T-cell (primary cell): ENCODE measurements at regions not wholly inside any gene's neighbourhood (a gene's known extent, or its start where the extent isn't known, plus 50 kb on each side); places are given as distances from the start of the nearest gene placed in this dataset.

ENCODE experiments used
- ATAC-seq, 4 experiments: fragments of 200-7000 bp in 3 of 4; fragments of 150-1000 bp in 1 of 4; cut with Tn5 transposase; replicated peaks in 1 of 4; 1 replicate in 3 of 4; 2 replicates in 1 of 4; pipeline ENCODE4 v1.10.0; 2021; ENCODE audit warnings: moderate library complexity in 3 of 4, mild to moderate bottlenecking in 2 of 4, moderate number of reproducible peaks in 1 of 4
- CTCF ChIA-PET, 2 donors: fragments of 300-600 bp; sonication (Branson Sonifier 250); formaldehyde crosslinking; loops; one replicate each; lab custom pipeline; 2022; ENCODE audit warnings: antibody characterized with exemption in 2 of 2; lab: Charles Lee
- POLR2A ChIA-PET, 2 donors: fragments of 300-600 bp; sonication (Branson Sonifier 250); formaldehyde crosslinking; loops; one replicate each; lab custom pipeline; 2022; ENCODE audit warnings: antibody characterized with exemption in 2 of 2; lab: Charles Lee
- DNase-seq, 35 experiments: peaks; one replicate each; pipeline versions ENCODE4 v3.0.0 to v3.0.0-alpha.2; 2013 to 2023
- H3K27ac ChIP-seq: one replicate; pipeline ENCODE4 v1.5.1; 2013; ENCODE audit warnings: low read length
- H3K27me3 ChIP-seq, 2 experiments: replicated peaks in 1 of 2; 1 replicate in 1 of 2; 2 replicates in 1 of 2; pipeline versions ENCODE4 v1.6.1 to v1.7.0; 2013; ENCODE audit warnings: low read length in 1 of 2, mixed read lengths in 1 of 2; ENCODE audit not compliant: control insufficient read depth in 2 of 2, insufficient read depth in 2 of 2; ENCODE audit errors: extremely low read depth in 1 of 2
- H3K36me3 ChIP-seq, 2 donors: 1 replicate in 1 of 2; 2 replicates in 1 of 2; pipeline versions ENCODE4 v1.6.1 to v1.7.0; 2013; ENCODE audit warnings: low read length in 1 of 2; ENCODE audit not compliant: control insufficient read depth in 2 of 2, insufficient read depth in 1 of 2; ENCODE audit errors: extremely low read depth in 1 of 2
- H3K4me1 ChIP-seq, 2 experiments: 1 replicate in 1 of 2; 2 replicates in 1 of 2; pipeline versions ENCODE4 v1.6.1 to v1.7.0; 2013; ENCODE audit warnings: low read length in 2 of 2, mixed read lengths in 1 of 2; ENCODE audit not compliant: insufficient read depth in 2 of 2, control insufficient read depth in 1 of 2; ENCODE audit errors: extremely low read depth in 1 of 2
- H3K4me3 ChIP-seq, 2 donors: 1 replicate in 1 of 2; 2 replicates in 1 of 2; pipeline versions ENCODE4 v1.5.1 to v1.7.0; 2013; ENCODE audit warnings: mild to moderate bottlenecking in 2 of 2, low read length in 1 of 2, moderate library complexity in 1 of 2; ENCODE audit not compliant: control insufficient read depth in 1 of 2; ENCODE audit errors: extremely low read depth in 1 of 2
- H3K9me3 ChIP-seq: 2 replicates; pipeline ENCODE4 v1.7.0; 2013
- H3K27ac Mint-ChIP-seq, 2 donors: one replicate each; pipeline ENCODE4 v1.8.0; 2020 to 2021; ENCODE audit warnings: mild to moderate bottlenecking in 2 of 2, mixed read lengths in 2 of 2
- H3K27me3 Mint-ChIP-seq, 2 donors: one replicate each; pipeline ENCODE4 v1.8.0; 2021 to 2022; ENCODE audit warnings: mixed read lengths in 2 of 2
- H3K36me3 Mint-ChIP-seq: one replicate; pipeline ENCODE4 v1.8.0; 2021; ENCODE audit warnings: mixed read lengths
- H3K4me1 Mint-ChIP-seq, 3 donors: one replicate each; pipeline ENCODE4 v1.8.0; 2020 to 2022; ENCODE audit warnings: mixed read lengths in 3 of 3, mild to moderate bottlenecking in 1 of 3
- H3K4me3 Mint-ChIP-seq, 3 donors: one replicate each; pipeline ENCODE4 v1.8.0; 2020 to 2022; ENCODE audit warnings: mild to moderate bottlenecking in 3 of 3, mixed read lengths in 3 of 3, moderate library complexity in 3 of 3
- H3K9me3 Mint-ChIP-seq, 3 donors: one replicate each; pipeline ENCODE4 v1.8.0; 2020 to 2022; ENCODE audit warnings: mixed read lengths in 3 of 3
- WGBS: methylation state at CpG from one replicate; pipeline ENCODE4 v1.1.5; 2013; ENCODE audit warnings: missing lambda C conversion rate; ENCODE audit not compliant: insufficient coverage; 5-methylcytosine and 5-hydroxymethylcytosine counted together

- Histone ChIP-seq H3K27ac (no peak overlapping the region), H3K27me3 (no peaks in the 10 kb centered on the region), H3K4me1 (no peaks in the 10 kb centered on the region), H3K36me3 (no peaks in the 10 kb centered on the region), H3K9me3 (no peaks in the 10 kb centered on the region), H3K4me3 (no peak overlapping the region)
- DNase-seq (no peak), ATAC-seq (no peak)
- Mint-ChIP-seq H3K9me3 (no peaks in the 10 kb centered on the region), H3K4me3 (no peak overlapping the region), H3K4me1 (no peaks in the 10 kb centered on the region), H3K36me3 (no peaks in the 10 kb centered on the region), H3K27me3 (peaks cover 0 to 5% of the 10 kb centered on the region in 2 donors), H3K27ac (no peak overlapping the region)
- WGBS: no CpG with 5 or more reads among the region's 2 CpGs
- ChIA-PET POLR2A (no interaction called here), CTCF (interaction anchor here in 1 of 2 donors (2.4 kb wide), 1 partner anchor 201 kb away, joined by 5 read pairs; no protein-coding TSS in a partner anchor)
Observed at GRCh38 chr4:89427782-89428181, 120.2 kb upstream of the GPRIN3 start.

GRCh38 chr4:89425023-89425422, 117.4 kb upstream of the GPRIN3 start:
- CTCF ChIA-PET: no interaction called here
- no peak overlapping the region for H3K27ac ChIP-seq
- WGBS: 86% methylated on average over 1 of the region's 1 CpG
- H3K27me3 ChIP-seq: no peaks in the 10 kb centered on the region
- Mint-ChIP-seq H3K36me3 (no peaks in the 10 kb centered on the region), H3K9me3 (no peaks in the 10 kb centered on the region), H3K27ac (no peak overlapping the region), H3K27me3 (peaks cover 0 to 5% of the 10 kb centered on the region in 2 donors), H3K4me1 (no peaks in the 10 kb centered on the region), H3K4me3 (no peak overlapping the region)
- no peaks in the 10 kb centered on the region for H3K36me3 ChIP-seq
- H3K4me3 ChIP-seq: no peak overlapping the region
- no peaks in the 10 kb centered on the region for H3K9me3 ChIP-seq
- no peak for DNase-seq
- POLR2A ChIA-PET: no interaction called here
- no peaks in the 10 kb centered on the region for H3K4me1 ChIP-seq
- no peak for ATAC-seq

- Histone ChIP-seq H3K27ac (no peak overlapping the region), H3K4me3 (no peak overlapping the region), H3K27me3 (no peaks in the 10 kb centered on the region), H3K4me1 (no peaks in the 10 kb centered on the region), H3K9me3 (no peaks in the 10 kb centered on the region), H3K36me3 (no peaks in the 10 kb centered on the region)
- CTCF ChIA-PET: interaction anchor here in 1 of 2 donors (0.8 kb wide), 1 partner anchor 162 kb away, joined by 3 read pairs; no protein-coding TSS in a partner anchor
- no peak overlapping the region for H3K4me3 Mint-ChIP-seq
- DNase-seq (no peak), ATAC-seq (no peak)
- H3K36me3 Mint-ChIP-seq: no peaks in the 10 kb centered on the region
- H3K27me3 Mint-ChIP-seq: peaks cover 0 to 5% of the 10 kb centered on the region in 2 donors
- POLR2A ChIA-PET: no interaction called here
- WGBS: 100% methylated on average over 2 of the region's 3 CpGs
- no peaks in the 10 kb centered on the region for H3K4me1 Mint-ChIP-seq
- no peak overlapping the region for H3K27ac Mint-ChIP-seq
- no peaks in the 10 kb centered on the region for H3K9me3 Mint-ChIP-seq
Observed at GRCh38 chr4:89422441-89422990, 114.9 kb upstream of the GPRIN3 start.

- no peak overlapping the region for H3K4me3 Mint-ChIP-seq
- Histone ChIP-seq H3K4me1 (no peaks in the 10 kb centered on the region), H3K27me3 (no peaks in the 10 kb centered on the region), H3K27ac (no peak overlapping the region), H3K9me3 (no peaks in the 10 kb centered on the region), H3K4me3 (no peak overlapping the region), H3K36me3 (no peaks in the 10 kb centered on the region)
- no CpG with 5 or more reads among the region's 2 CpGs for WGBS
- CTCF ChIA-PET: interaction anchor here in 1 of 2 donors (0.6 kb wide), 1 partner anchor 57 kb away, joined by 3 read pairs; no protein-coding TSS in a partner anchor
- no peak for DNase-seq
- H3K27me3 Mint-ChIP-seq: no peaks in the 10 kb centered on the region
- no peak for ATAC-seq
- H3K36me3 Mint-ChIP-seq: no peaks in the 10 kb centered on the region
- H3K27ac Mint-ChIP-seq: no peak overlapping the region
- no peaks in the 10 kb centered on the region for H3K4me1 Mint-ChIP-seq
- no peaks in the 10 kb centered on the region for H3K9me3 Mint-ChIP-seq
- POLR2A ChIA-PET: no interaction called here
Observed at GRCh38 chr4:89420507-89420906, 112.9 kb upstream of the GPRIN3 start.

- Mint-ChIP-seq H3K27me3 (no peaks in the 10 kb centered on the region), H3K27ac (no peak overlapping the region), H3K4me3 (no peak overlapping the region), H3K9me3 (no peaks in the 10 kb centered on the region), H3K4me1 (peaks cover 0 to 5% (median 0%) of the 10 kb centered on the region in 3 donors), H3K36me3 (no peaks in the 10 kb centered on the region)
- ChIA-PET POLR2A (no interaction called here), CTCF (no interaction called here)
- ATAC-seq: no peak
- WGBS: 100% methylated on average over 1 of the region's 5 CpGs
- no peaks in the 10 kb centered on the region for H3K27me3 ChIP-seq
- no peak for DNase-seq
- H3K4me1 ChIP-seq: no peaks in the 10 kb centered on the region
- H3K36me3 ChIP-seq: no peaks in the 10 kb centered on the region
- no peak overlapping the region for H3K4me3 ChIP-seq
- no peaks in the 10 kb centered on the region for H3K9me3 ChIP-seq
- no peak overlapping the region for H3K27ac ChIP-seq
Observed at GRCh38 chr4:89419111-89419695, 111.6 kb upstream of the GPRIN3 start.

GRCh38 chr4:89416960-89417359, 109.4 kb upstream of the GPRIN3 start:
- Mint-ChIP-seq H3K27me3 (no peaks in the 10 kb centered on the region), H3K4me1 (peaks cover 0 to 5% (median 0%) of the 10 kb centered on the region in 3 donors), H3K36me3 (no peaks in the 10 kb centered on the region), H3K27ac (no peak overlapping the region), H3K9me3 (no peaks in the 10 kb centered on the region), H3K4me3 (no peak overlapping the region)
- ChIA-PET POLR2A (no interaction called here), CTCF (interaction anchor here in 1 of 2 donors (0.8 kb wide), 1 partner anchor 166 kb away, joined by 3 read pairs; no protein-coding TSS in a partner anchor)
- Histone ChIP-seq H3K4me1 (no peaks in the 10 kb centered on the region), H3K9me3 (no peaks in the 10 kb centered on the region), H3K27ac (no peak overlapping the region), H3K27me3 (no peaks in the 10 kb centered on the region), H3K4me3 (no peak overlapping the region), H3K36me3 (no peaks in the 10 kb centered on the region)
- ATAC-seq (no peak), DNase-seq (no peak)
- no CpG with 5 or more reads among the region's 2 CpGs for WGBS
